GM19397 (cell line): ENCODE measurements at regions not wholly inside any gene's neighbourhood (a gene's known extent, or its start where the extent isn't known, plus 50 kb on each side); places are given as distances from the start of the nearest gene placed in this dataset.
"Not testable (repeated sequence)": the region's sequence is repeated elsewhere in the genome, so short reads cannot be mapped to it uniquely, and the experiment has no call there.

ENCODE experiments used
- ATAC-seq: cut with Tn5 transposase; IDR thresholded peaks from one replicate; pipeline ENCODE4 v1.9.1; 2021; ENCODE audit warnings: mild to moderate bottlenecking, moderate library complexity; ENCODE audit not compliant: unreplicated experiment

DNA sequence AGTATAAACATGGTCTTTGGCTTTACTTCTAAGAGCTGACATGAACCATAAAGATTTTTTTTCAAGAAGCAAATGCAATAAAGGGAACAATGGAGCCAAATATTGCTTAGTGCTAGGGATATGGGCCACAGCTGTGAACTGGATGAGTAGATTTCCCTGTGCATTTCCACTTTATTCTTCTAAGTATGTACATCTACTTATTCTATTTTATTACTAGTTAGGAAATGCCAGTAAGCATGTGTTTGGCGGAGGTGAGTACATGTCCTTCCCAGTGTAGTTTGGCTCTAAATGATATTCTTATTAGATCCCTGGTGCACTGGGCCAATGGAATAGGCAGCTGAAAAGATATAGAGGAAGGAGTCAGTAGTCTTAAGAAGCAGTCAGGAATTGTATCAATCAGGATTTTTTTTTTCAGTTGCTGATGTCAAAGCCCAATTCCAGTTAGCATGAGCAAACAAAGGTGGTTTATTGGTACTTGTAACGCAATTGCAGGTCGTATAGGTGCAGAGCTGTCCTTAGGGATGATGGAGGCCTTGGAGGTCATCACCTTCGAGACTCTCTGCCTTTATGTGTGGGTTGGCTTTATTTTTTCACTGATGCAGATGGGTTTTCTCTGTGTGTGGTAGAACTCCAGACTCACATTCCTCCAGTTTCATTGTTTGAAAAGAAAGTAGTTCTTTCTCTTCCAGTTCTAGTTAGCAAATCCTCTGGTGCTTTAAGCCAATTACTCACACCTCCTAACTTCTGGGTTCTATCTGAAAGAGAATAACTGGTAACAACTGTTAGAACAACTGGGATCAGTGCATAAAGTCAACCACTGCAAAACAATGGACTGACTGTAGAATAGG lies 139.0 kb upstream of the LRIG3 start:
- ATAC-seq = no peak

DNA sequence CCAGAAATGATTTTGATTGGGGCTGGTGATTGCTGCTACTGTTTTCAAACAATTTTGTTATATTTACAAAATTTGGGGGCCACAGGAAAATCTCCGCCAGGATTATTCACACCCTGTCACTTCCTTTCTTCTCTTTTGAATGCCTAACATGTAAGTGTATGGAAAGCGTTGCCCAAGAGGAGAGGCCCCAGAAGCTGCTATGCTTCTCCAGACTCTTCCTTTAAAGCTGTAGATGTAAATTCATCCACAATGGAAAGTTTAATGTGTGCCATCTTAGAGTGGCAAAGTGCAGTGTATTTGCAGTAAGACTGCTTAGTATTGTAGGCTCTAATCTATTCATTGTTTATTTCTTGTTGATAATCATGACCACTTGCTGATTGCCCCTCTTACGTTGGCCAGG lies 136.7 kb upstream of the LRIG3 start:
- no peak for ATAC-seq

DNA sequence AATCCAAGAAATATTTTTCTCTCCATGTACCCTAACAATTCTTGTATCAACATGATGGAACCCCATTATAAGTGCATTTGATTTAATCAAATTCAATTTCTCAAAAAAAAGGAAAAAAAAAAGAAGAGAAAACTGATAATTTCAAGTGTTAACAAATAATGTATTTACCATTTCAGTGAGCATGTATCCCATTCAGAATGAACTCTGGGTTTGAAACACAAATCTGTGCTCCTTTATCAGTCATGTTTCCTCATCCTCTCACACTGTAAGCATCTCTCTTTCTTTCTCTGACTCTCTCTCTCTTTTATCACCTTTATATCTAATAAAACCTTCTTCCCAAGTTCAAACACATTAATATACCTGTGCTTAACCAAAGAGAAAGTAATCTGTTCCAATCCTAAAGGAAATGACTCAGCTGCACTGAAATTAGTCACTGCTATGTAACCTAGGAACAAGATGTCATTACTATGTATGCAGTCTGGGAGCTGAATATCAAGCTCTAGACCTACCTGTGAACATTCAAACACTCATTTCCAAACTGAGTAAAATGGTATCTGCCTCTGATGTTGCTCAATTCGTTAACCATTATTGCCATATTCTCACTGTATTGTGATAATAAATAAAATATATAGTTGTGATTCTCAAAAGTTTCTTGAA lies 135.0 kb upstream of the LRIG3 start:
- no peak for ATAC-seq

DNA sequence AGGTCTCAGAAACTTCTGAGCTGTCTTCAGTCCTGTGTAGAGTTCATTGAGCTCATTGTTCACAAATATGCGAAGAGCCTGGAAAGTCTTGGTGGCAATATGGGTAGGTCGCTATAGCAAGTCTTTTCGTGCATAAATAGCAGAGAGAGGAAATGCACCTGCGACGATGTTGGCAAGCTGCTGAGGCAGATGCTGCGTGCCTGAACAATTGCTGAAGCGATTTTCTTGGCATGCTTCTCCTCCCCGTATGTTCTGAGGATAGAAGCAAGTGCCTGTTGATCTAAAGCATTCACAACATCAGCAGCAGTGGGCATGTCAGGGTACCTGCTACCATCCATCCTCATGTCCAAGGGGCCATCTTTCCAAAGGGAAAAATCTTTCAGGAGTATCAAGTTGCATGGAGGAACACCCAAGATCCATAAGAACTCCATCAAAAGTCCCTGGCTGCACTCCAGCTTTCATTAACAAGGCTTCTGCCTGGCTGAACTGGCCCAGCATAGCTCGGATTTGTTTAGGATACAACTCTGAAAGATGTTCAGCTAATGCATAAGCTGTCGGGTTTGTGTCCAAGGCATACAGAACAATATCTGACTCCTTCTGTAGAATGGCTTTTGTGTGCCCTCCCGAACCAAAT lies 133.1 kb upstream of the LRIG3 start:
- not testable (repeated sequence) for ATAC-seq

DNA sequence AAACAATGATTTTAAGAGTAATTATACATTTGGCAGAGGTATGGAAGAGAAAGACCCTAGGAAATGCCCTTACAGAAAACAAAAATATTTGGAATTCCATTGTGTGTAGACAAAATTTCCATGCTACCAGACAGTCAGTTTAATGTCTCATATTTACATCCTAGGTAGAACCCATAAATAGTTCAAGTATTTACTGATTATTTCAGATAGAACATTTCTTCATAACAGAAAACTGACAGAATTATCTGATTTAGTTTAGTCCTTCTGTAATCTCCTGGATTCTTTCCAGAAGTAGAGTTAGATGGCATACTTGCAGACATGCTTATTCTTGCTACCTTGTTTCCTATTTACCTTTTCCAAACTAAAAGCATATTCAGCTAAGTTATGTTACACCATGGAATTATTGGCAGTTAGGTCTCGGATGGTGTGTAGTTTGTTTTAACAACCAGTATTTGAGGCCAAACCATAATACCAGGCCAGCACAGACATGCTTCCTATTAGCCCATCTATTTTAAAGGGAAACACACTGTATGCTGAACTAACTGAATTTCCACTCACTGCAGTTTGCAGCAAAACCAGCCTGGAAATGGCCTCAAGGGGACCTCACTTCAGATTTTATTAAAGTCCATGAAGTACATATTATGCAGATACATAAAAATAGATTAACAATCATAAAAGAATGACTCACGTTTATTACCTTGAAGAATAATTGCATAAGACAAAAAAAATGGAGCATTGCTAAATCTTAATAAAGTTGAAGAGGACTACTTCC lies 126.6 kb upstream of the LRIG3 start:
- ATAC-seq = no peak

DNA sequence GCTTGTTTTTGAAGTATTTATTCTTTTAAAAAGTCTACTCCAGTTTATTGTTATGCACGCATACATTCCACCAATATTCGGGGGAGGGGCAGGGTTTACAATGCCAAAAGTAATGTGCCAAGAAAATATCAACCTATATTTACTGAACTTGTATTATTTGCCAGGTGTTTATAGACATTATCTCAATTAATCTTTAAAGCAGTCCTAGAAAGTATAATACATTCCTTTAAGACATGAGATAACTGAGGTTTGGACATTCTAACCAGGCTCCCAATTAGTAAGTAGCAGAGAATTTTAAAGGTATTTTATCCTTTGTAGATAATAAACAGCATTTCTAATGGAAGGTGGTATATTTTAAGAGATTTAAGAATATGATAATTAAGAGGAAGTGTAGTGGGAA lies 124.5 kb upstream of the LRIG3 start:
- ATAC-seq = no peak

DNA sequence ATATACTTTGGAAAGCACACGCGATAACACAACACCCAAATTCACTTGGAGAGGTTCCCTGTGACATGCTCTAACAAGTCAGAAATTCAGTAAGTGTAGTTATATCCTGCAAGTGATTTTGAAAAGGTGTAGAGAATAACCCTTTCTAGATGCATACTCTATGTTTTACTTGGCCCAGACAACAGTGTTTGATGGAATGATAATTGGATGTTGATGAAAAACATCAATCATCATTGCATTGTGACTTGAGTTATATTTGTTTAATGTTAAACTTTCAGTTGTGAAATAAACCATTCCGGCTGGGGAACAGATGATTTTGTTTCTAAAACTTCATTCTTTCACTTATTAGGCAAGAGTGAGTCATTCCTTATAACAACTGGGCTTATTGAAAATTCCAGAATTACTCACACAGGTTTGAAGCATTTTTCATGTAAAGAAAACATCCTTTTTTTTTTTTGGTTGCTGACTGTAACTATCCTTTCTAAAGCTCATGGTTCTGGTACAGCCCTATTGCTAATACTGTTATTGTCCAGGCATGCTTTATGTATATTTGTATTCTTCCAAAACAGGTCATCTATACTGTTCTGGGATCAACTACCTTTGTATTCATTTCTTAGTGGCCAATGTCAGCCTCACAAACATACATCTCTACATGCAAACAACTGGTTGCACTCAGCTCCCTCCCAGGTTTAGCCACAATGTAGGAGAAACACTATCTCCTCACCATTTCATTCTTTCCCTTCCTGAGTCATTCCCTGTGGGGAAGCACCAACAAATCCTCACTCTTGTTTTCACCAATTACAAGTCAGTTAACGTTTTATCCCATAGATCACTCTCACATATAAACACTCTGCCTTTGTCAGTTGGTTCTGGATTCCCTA lies 121.2 kb upstream of the LRIG3 start:
- no peak for ATAC-seq

DNA sequence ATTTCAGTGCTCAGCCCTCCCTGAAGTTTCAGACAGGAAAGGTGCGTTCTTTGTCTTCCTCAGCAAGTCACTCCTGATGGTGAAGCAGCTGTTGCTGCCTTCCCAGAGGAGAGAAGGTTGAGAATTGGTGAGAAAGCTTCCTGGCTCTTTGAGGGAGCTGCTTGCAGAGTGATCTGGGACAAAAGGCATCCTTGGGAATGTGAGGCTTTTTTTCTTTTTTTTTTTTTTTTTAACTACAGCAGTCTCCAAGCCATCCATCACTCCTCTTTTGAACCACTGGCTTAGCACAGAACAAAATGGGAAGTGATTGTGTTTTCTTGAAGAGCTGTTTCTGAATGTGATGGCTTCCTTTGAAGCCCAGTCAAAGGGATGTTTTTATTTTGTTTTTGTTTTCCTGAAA lies 120.4 kb upstream of the LRIG3 start:
- ATAC-seq = no peak

DNA sequence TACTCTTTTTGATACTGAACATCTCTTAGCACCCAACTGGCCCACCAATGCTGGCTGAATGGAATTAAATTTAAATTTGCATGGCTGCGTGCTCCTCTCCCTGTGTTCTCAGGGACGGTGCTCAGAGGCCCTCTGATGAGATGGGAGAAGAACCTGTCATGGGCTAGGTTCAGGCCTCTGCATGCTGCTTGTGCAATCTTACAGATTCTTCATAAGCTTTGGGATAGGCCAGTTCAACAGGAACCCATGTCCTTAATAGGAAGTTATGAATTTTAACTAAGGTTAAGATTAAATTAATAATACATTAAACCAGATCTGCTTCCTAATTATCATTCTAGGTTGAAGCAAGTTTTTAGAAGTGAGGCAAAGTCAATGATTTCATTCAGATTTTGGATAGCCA lies 119.7 kb upstream of the LRIG3 start:
- no peak for ATAC-seq

DNA sequence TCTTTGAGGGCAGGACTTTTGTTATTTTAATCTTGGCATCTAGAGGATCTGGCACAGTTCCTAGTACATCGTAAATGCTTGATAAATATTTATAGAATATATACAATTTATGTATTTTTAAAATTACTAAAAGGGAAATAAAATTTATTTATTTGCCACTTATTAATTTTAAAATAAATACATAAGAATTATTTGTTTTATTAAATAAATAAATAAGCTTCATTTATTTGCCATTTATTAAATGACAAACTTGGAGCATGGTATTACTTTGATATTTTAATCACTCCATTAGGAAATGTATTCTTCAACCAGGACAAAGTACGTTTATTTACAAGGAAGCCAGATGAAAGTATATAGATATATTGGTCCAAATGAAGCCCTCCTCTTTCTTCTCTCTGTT lies 118.7 kb upstream of the LRIG3 start:
- no peak for ATAC-seq

DNA sequence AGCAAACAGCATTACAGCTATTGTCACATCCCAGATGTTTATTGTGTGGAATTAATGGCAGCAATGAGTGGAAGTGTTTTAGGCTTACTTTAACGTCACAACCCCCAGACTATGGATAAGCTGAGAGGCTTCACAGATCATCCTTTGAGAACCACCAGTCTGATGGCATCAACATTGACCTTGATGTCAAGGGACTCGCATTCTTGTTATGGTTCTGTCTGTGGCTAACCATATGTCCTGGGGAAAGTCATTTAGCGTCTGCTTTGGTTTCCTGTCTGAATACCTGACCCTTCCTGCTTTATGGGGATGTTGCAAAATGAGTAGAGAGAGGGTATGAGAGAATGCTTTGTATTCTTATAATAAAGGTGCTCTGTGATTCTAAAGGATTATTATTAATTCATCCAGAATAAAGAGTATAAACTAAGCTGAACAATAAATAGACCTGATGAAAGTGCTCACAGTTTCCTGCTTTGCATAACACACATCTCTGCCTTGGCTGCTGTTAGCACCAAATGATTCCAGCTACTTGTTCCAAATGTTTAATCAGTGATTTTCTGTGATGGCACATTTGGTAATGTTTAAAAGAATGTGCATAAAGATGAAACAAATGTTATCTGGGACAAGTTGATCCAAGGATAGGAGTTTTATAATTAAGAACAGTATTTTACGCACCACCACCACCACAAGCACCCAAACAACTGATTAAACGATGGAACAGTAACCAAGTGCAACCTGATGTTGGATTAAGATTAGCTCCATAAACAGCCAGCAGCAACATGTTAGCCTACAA lies 116.9 kb upstream of the LRIG3 start:
- no peak for ATAC-seq

DNA sequence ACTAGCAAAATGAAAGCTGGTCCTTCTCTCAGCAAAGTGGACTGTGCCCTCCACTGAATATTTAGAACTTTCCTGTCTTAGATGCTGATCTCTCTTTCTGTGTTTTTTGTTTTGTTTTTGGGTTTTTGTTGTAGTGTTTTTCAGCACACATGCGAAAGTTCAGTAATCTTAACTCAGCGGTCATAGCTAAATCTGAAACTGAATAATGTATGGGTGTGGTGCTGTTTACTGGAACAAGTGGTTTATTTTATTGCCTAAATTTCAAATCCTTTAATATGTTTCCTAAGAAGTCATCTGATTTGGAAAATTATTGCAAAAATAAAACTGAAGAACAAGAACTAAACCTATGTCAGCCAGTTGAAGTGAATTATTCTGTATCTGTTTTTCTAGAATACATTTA lies 116.0 kb upstream of the LRIG3 start:
- no peak for ATAC-seq

DNA sequence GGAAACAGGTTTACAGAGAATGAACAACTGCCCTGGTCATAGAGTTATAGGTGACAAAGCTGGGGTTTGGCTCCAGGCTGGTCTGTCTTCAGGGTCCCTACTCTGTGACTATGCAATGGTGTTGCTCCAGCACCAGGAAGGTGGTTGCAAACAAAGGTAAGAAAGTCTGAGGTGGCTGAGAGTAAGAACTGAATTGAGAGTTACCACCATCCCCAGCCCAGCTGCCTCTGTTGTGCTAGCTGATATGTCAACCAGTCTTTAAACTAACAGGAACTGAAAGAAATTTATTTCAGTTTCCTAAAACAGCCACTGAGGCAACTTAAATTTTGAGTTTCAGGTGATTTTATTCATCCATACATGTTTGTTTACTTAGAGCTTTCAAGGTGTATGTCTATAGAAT lies 111.0 kb upstream of the LRIG3 start:
- ATAC-seq = no peak

DNA sequence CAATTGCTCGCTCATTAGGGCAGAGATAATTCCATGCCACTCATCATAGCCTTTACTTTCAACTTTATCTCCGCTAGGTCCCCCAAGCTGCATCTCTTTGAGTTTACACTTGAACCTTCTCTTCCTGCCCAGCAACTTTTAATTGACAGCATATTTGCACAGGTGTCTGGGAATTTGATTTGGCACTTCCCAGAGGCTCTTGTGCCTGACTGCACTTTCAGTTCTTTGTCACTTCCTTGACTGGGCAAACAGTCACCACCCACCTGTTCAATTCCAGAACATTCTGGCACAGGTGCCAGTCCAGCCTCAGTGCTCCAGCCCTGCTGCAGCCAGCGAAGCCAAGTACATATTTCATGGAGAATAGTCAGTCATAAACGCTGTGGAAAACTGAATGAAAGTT lies 110.1 kb upstream of the LRIG3 start:
- no peak for ATAC-seq

DNA sequence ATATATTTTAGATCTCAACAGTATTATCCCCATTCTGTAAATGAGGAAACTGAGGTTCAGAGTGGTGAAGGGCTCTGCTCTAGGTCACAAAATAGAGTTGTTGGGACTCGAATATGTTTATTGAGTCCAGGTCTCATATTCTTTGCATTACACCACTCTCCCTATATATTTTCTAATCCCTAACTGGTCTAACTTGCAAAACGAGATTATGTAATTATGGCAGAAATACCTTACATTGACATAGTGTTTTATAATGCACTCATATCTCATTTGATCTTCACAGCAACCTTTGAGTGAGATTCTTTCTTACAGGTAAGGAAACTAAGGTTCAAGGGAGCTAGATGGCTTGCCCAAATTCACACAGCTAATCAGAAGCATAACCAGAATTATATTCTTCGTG lies 106.9 kb upstream of the LRIG3 start:
- no peak for ATAC-seq

DNA sequence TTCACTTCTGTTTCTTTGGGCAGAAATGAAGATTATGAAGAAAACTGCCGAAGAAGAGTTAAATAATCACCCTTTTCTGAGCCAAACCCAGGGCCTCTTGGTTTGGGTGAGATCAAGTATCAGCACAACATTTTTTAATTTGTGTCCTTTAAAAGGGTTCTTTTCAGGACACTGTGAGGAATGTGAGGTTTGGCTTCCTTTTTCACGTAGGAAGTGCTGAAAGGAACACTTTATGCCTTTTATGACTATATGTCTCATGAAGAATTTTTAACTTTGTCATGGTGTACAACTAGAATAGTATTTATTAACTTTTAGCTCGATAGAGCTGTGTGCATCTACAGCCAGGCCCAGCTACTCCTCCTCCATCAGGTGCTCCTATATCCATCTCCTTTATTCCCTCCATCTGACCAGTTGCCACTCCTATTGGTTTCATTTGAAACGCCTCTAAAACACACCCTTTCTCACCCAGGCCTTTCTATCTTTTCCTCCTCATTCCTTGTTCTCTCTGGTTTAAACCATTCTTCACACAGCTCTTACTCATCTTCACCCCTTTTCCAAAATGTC lies 103.6 kb upstream of the LRIG3 start:
- ATAC-seq = no peak

DNA sequence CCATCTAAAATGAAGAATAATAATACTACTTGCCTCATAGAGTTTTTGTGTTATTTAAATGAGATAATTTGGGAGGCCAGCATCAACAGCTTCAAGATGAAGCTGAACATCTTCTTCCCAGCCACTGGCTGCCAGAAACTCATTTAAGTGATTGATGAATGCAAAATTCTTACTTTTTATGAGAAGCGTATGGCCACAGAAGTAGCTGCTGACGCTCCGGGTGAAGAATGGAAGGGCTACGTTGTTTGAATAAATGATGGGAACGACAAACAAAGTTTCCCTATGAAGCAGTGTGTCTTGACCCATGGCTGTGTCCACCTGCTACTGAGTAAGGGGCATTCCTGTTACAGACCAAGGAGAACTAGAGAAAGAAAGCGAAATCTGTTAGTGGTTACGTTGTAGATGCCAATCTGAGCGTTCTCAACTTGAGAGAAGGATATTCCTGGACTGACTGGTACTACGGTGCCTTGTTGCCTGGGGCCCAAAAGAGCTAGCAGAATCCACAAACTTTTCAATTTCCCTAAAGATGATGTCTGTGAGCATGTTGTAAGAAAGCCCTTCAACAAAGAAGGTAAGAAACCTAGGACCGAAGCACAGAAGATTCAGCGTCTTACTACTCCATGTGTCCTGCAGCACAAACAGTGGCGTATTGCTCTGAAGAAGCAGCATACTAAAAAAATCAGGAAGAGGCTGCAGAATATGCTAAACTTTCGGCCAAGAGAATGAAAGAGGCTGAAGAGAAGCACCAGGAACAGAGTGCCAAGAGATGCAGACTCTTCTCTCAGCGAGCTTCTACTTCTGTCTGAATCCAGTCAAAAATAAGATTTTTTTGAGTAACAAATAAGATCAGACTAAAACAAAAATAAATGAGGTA lies 100.0 kb upstream of the LRIG3 start:
- ATAC-seq = no peak

DNA sequence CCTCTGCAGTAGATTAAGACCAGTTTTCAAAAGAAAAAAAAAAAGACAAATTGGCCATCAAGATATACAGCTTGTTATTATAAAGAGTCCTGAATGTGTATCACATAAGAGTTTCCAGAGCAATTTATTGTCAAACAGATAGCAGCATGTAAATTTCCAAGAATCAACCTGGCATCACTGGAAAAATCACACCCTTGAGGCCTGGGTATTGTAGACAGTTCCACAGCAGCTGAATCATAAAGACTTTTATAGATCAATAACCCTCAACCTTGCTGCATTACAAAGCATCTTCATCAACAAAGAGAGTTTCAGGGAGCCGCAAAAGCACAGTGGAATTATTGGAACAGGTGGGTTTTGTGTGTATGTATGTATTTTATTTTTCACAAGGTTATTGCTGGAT lies 94.6 kb upstream of the LRIG3 start:
- no peak for ATAC-seq
